ENCODE measurements at regions not wholly inside any gene's neighbourhood (a gene's known extent, or its start where the extent isn't known, plus 50 kb on each side); places are given as distances from the start of the nearest gene placed in this dataset.
"Not testable (repeated sequence)": the region's sequence is repeated elsewhere in the genome, so short reads cannot be mapped to it uniquely, and the experiment has no call there.

GRCh38 chr20:53891306-53891894 is 179.0 kb downstream of the BCAS1 start:
- no peak for DNase-seq

- DNase-seq = no peak
These were observed 179.7 kb downstream of the BCAS1 start for GRCh38 chr20:53890443-53891305.

GRCh38 chr20:53889411-53890148 is 180.8 kb downstream of the BCAS1 start:
- no peak for DNase-seq

GRCh38 chr20:53888951-53889350 is 181.4 kb downstream of the BCAS1 start:
- no peak for DNase-seq

- DNase-seq = no peak
These were observed 181.9 kb downstream of the BCAS1 start for GRCh38 chr20:53888510-53888909.

GRCh38 chr20:53887973-53888372 is 182.4 kb downstream of the BCAS1 start:
- no peak for DNase-seq

GRCh38 chr20:53884859-53885541 is 185.4 kb downstream of the BCAS1 start:
- DNase-seq = no peak

GRCh38 chr20:53883098-53883911 is 187.1 kb downstream of the BCAS1 start:
- no peak for DNase-seq

- not testable (repeated sequence) for DNase-seq
These were observed 187.9 kb downstream of the BCAS1 start for GRCh38 chr20:53882438-53882986.

GRCh38 chr20:53881362-53881761 is 189.0 kb downstream of the BCAS1 start:
- no peak for DNase-seq

- no peak for DNase-seq
These were observed 190.2 kb downstream of the BCAS1 start for GRCh38 chr20:53880108-53880641.

- no peak for DNase-seq
These were observed 191.2 kb downstream of the BCAS1 start for GRCh38 chr20:53879048-53879684.

- no peak for DNase-seq
These were observed 191.9 kb downstream of the BCAS1 start for GRCh38 chr20:53878262-53879047.

GRCh38 chr20:53876956-53877355 is 193.4 kb downstream of the BCAS1 start:
- no peak for DNase-seq

- no peak for DNase-seq
These were observed 193.9 kb downstream of the BCAS1 start for GRCh38 chr20:53876470-53876869.

GRCh38 chr20:53875452-53875851 is 194.9 kb downstream of the BCAS1 start:
- no peak for DNase-seq

GRCh38 chr20:53874706-53875105 is 195.7 kb downstream of the BCAS1 start:
- DNase-seq = no peak

- DNase-seq = no peak
These were observed 196.3 kb downstream of the BCAS1 start for GRCh38 chr20:53874104-53874503.

- DNase-seq = no peak
These were observed 197.2 kb downstream of the BCAS1 start for GRCh38 chr20:53873230-53873604.

GRCh38 chr20:53872561-53873229 is 197.7 kb downstream of the BCAS1 start:
- DNase-seq = peak; percentile 73
